Astrocyte of the hippocampus (primary cell): ENCODE measurements at regions not wholly inside any gene's neighbourhood (a gene's known extent, or its start where the extent isn't known, plus 50 kb on each side); places are given as distances from the start of the nearest gene placed in this dataset.
"Not testable (repeated sequence)": the region's sequence is repeated elsewhere in the genome, so short reads cannot be mapped to it uniquely, and the experiment has no call there.

Experiments
- DNase-seq: peaks from one replicate; pipeline ENCODE4 v3.0.0; 2011; ENCODE audit warnings: low read depth, low spot score

- DNase-seq = no peak
Observed at GRCh38 chr11:25319127-25319526, 822.3 kb downstream of the LUZP2 start.

- no peak for DNase-seq
Observed at GRCh38 chr11:25327656-25328055, 830.8 kb downstream of the LUZP2 start.

- no peak for DNase-seq
Observed at GRCh38 chr11:25339281-25339680, 842.4 kb downstream of the LUZP2 start.

GRCh38 chr11:25349537-25349936 lies 852.7 kb downstream of the LUZP2 start:
- no peak for DNase-seq

GRCh38 chr11:25350899-25351803 lies 854.3 kb downstream of the LUZP2 start:
- DNase-seq = no peak

- no peak for DNase-seq
Observed at GRCh38 chr11:25357133-25357532, 860.3 kb downstream of the LUZP2 start.

- DNase-seq = no peak
Observed at GRCh38 chr11:25377466-25377865, 880.6 kb downstream of the LUZP2 start.

GRCh38 chr11:25396847-25397246 lies 900.0 kb downstream of the LUZP2 start:
- no peak for DNase-seq

GRCh38 chr11:25408146-25408545 lies 911.3 kb downstream of the LUZP2 start:
- DNase-seq = no peak

- no peak for DNase-seq
Observed at GRCh38 chr11:25415793-25416192, 916.1 kb upstream of the ANO3 start.

- peak; percentile 15 for DNase-seq
Observed at GRCh38 chr11:25423436-25424199, 908.3 kb upstream of the ANO3 start.

GRCh38 chr11:25432376-25432775 lies 899.6 kb upstream of the ANO3 start:
- no peak for DNase-seq

GRCh38 chr11:25435197-25435596 lies 896.7 kb upstream of the ANO3 start:
- no peak for DNase-seq

GRCh38 chr11:25436326-25436725 lies 895.6 kb upstream of the ANO3 start:
- DNase-seq = no peak

GRCh38 chr11:25441421-25441820 lies 890.5 kb upstream of the ANO3 start:
- no peak for DNase-seq

- no peak for DNase-seq
Observed at GRCh38 chr11:25449091-25449490, 882.8 kb upstream of the ANO3 start.

GRCh38 chr11:25453471-25453870 lies 878.5 kb upstream of the ANO3 start:
- DNase-seq = no peak

GRCh38 chr11:25456211-25456610 lies 875.7 kb upstream of the ANO3 start:
- DNase-seq = no peak

- no peak for DNase-seq
Observed at GRCh38 chr11:25483915-25484635, 847.9 kb upstream of the ANO3 start.

GRCh38 chr11:25485315-25485714 lies 846.6 kb upstream of the ANO3 start:
- no peak for DNase-seq

- not testable (repeated sequence) for DNase-seq
Observed at GRCh38 chr11:25486338-25486737, 845.6 kb upstream of the ANO3 start.

GRCh38 chr11:25488176-25488575 lies 843.8 kb upstream of the ANO3 start:
- not testable (repeated sequence) for DNase-seq
